ENCODE measurements at regions not wholly inside any gene's neighbourhood (a gene's known extent, or its start where the extent isn't known, plus 50 kb on each side); places are given as distances from the start of the nearest gene placed in this dataset.
A peak's percentile ranks its signal among the peaks of the same experiment; 100 is the strongest.

- H3K27ac Mint-ChIP-seq = no peak overlapping the region
Observed at GRCh38 chr6:105982761-105983540, 103.2 kb upstream of the PRDM1 start.

GRCh38 chr6:105981888-105982358 is 104.2 kb upstream of the PRDM1 start:
- peak overlapping the region; percentile 80 to 83 (median 82) for H3K4me3 Mint-ChIP-seq
- ChIA-PET CTCF (interaction anchor here in 1 of 2 donors (1.0 to 1.6 kb wide), 3 partner anchors 9 to 241 kb away, joined by 3 to 5 read pairs (median 5); no protein-coding TSS in a partner anchor), POLR2A (interaction anchor here in 1 of 2 donors (0.8 kb wide), 1 partner anchor 40 kb away, joined by 4 read pairs; no protein-coding TSS in a partner anchor)
- DNase-seq (no peak), ATAC-seq (replicated peaks in 1 of 4) (no peak)
- Histone ChIP-seq H3K4me3 (ENCODE audit: control insufficient read depth in 1 of 2, extremely low read depth in 1 of 2, low read length in 1 of 2) (no peak overlapping the region), H3K36me3 (ENCODE audit: control insufficient read depth in 2 of 2, extremely low read depth in 1 of 2, insufficient read depth in 1 of 2, low read length in 1 of 2) (no peaks in the 10 kb centered on the region), H3K27ac (ENCODE audit: low read length) (no peak overlapping the region), H3K9me3 (no peaks in the 10 kb centered on the region), H3K27me3 (replicated peaks in 1 of 2; ENCODE audit: control insufficient read depth in 2 of 2, extremely low read depth in 1 of 2, insufficient read depth in 2 of 2, low read length in 1 of 2) (peaks cover 4 to 46% of the 10 kb centered on the region in 2 experiments), H3K4me1 (ENCODE audit: control insufficient read depth in 1 of 2, extremely low read depth in 1 of 2, insufficient read depth in 2 of 2, low read length in 2 of 2) (peaks cover 7 to 22% of the 10 kb centered on the region in 2 experiments)
- H3K27me3 Mint-ChIP-seq = peaks cover 56 to 60% of the 10 kb centered on the region in 2 donors
- WGBS (ENCODE audit: insufficient coverage) = 80% methylated on average over 10 of the region's 15 CpGs
- no peak overlapping the region for H3K27ac Mint-ChIP-seq
- H3K4me1 Mint-ChIP-seq = peaks cover 28 to 42% (median 33%) of the 10 kb centered on the region in 3 donors
- H3K9me3 Mint-ChIP-seq = no peaks in the 10 kb centered on the region
- H3K36me3 Mint-ChIP-seq = no peaks in the 10 kb centered on the region

More at GRCh38 chr6:105982761-105983540, 103.2 kb upstream of the PRDM1 start:
- ChIA-PET CTCF (interaction anchor here (0.6 to 1.3 kb wide), 4 partner anchors 10 to 240 kb away, joined by 3 to 7 read pairs (median 4); no protein-coding TSS in a partner anchor), POLR2A (interaction anchor here in 1 of 2 donors (0.8 to 0.9 kb wide), 2 partner anchors 39 to 240 kb away, joined by 3 to 4 read pairs; no protein-coding TSS in a partner anchor)
- Mint-ChIP-seq H3K36me3 (no peaks in the 10 kb centered on the region), H3K4me1 (peaks cover 30 to 42% (median 33%) of the 10 kb centered on the region in 3 donors), H3K27me3 (peaks cover 60 to 63% of the 10 kb centered on the region in 2 donors), H3K4me3 (no peak overlapping the region), H3K9me3 (no peaks in the 10 kb centered on the region)
- Histone ChIP-seq H3K27me3 (replicated peaks in 1 of 2; ENCODE audit: control insufficient read depth in 2 of 2, extremely low read depth in 1 of 2, insufficient read depth in 2 of 2, low read length in 1 of 2) (peaks cover 7 to 46% of the 10 kb centered on the region in 2 experiments), H3K4me3 (ENCODE audit: control insufficient read depth in 1 of 2, extremely low read depth in 1 of 2, low read length in 1 of 2) (no peak overlapping the region), H3K9me3 (no peaks in the 10 kb centered on the region), H3K27ac (ENCODE audit: low read length) (no peak overlapping the region), H3K4me1 (ENCODE audit: control insufficient read depth in 1 of 2, extremely low read depth in 1 of 2, insufficient read depth in 2 of 2, low read length in 2 of 2) (peaks cover 7 to 22% of the 10 kb centered on the region in 2 experiments), H3K36me3 (ENCODE audit: control insufficient read depth in 2 of 2, extremely low read depth in 1 of 2, insufficient read depth in 1 of 2, low read length in 1 of 2) (no peaks in the 10 kb centered on the region)
- ATAC-seq (replicated peaks in 1 of 4) (no peak), DNase-seq (no peak)
- no CpG with 5 or more reads among the region's 2 CpGs for WGBS (ENCODE audit: insufficient coverage)

- H3K4me3 Mint-ChIP-seq = peak overlapping the region; percentile 80 to 83 (median 82)
- Histone ChIP-seq H3K27ac (ENCODE audit: low read length) (no peak overlapping the region), H3K9me3 (no peaks in the 10 kb centered on the region), H3K27me3 (replicated peaks in 1 of 2; ENCODE audit: control insufficient read depth in 2 of 2, extremely low read depth in 1 of 2, insufficient read depth in 2 of 2, low read length in 1 of 2) (peaks cover 4 to 40% of the 10 kb centered on the region in 2 experiments), H3K36me3 (ENCODE audit: control insufficient read depth in 2 of 2, extremely low read depth in 1 of 2, insufficient read depth in 1 of 2, low read length in 1 of 2) (no peaks in the 10 kb centered on the region), H3K4me1 (ENCODE audit: control insufficient read depth in 1 of 2, extremely low read depth in 1 of 2, insufficient read depth in 2 of 2, low read length in 2 of 2) (peaks cover 7 to 19% of the 10 kb centered on the region in 2 experiments), H3K4me3 (ENCODE audit: control insufficient read depth in 1 of 2, extremely low read depth in 1 of 2, low read length in 1 of 2) (peak overlapping the region; percentile 61 to 62)
- peak overlapping the region; percentile 79 for H3K27ac Mint-ChIP-seq
- WGBS (ENCODE audit: insufficient coverage) = 15% methylated on average over 54 of the region's 62 CpGs
- no peaks in the 10 kb centered on the region for H3K9me3 Mint-ChIP-seq
- DNase-seq (peak in 20 of 35 experiments; percentile 10 to 50 (median 25)), ATAC-seq (replicated peaks in 1 of 4) (peak; percentile 70 to 81 (median 76))
- CTCF ChIA-PET = interaction anchor here in 1 of 2 donors (1.0 to 1.6 kb wide), 4 partner anchors 10 to 242 kb away, joined by 3 to 5 read pairs (median 4); no protein-coding TSS in a partner anchor
- peaks cover 56 to 59% of the 10 kb centered on the region in 2 donors for H3K27me3 Mint-ChIP-seq
- POLR2A ChIA-PET = no interaction called here
- peaks cover 27 to 39% (median 31%) of the 10 kb centered on the region in 3 donors for H3K4me1 Mint-ChIP-seq
- no peaks in the 10 kb centered on the region for H3K36me3 Mint-ChIP-seq
Observed at GRCh38 chr6:105981002-105981887, 104.9 kb upstream of the PRDM1 start.

- Histone ChIP-seq H3K9me3 (no peaks in the 10 kb centered on the region), H3K27me3 (replicated peaks in 1 of 2; ENCODE audit: control insufficient read depth in 2 of 2, extremely low read depth in 1 of 2, insufficient read depth in 2 of 2, low read length in 1 of 2) (peaks cover 0 to 25% of the 10 kb centered on the region in 2 experiments), H3K36me3 (ENCODE audit: control insufficient read depth in 2 of 2, extremely low read depth in 1 of 2, insufficient read depth in 1 of 2, low read length in 1 of 2) (no peaks in the 10 kb centered on the region), H3K27ac (ENCODE audit: low read length) (no peak overlapping the region), H3K4me3 (ENCODE audit: control insufficient read depth in 1 of 2, extremely low read depth in 1 of 2, low read length in 1 of 2) (no peak overlapping the region), H3K4me1 (ENCODE audit: control insufficient read depth in 1 of 2, extremely low read depth in 1 of 2, insufficient read depth in 2 of 2, low read length in 2 of 2) (peaks cover 7 to 11% of the 10 kb centered on the region in 2 experiments)
- ChIA-PET CTCF (interaction anchor here in 1 of 2 donors (0.6 to 0.7 kb wide), 2 partner anchors 10 to 201 kb away, joined by 4 read pairs; no protein-coding TSS in a partner anchor), POLR2A (no interaction called here)
- H3K36me3 Mint-ChIP-seq = no peaks in the 10 kb centered on the region
- H3K27me3 Mint-ChIP-seq = peaks cover 41 to 48% of the 10 kb centered on the region in 2 donors
- WGBS (ENCODE audit: insufficient coverage) = no CpG with 5 or more reads among the region's 2 CpGs
- H3K4me3 Mint-ChIP-seq = no peak overlapping the region
- ATAC-seq (replicated peaks in 1 of 4) (no peak), DNase-seq (no peak)
- no peak overlapping the region for H3K27ac Mint-ChIP-seq
- H3K9me3 Mint-ChIP-seq = no peaks in the 10 kb centered on the region
- H3K4me1 Mint-ChIP-seq = peaks cover 23 to 33% (median 24%) of the 10 kb centered on the region in 3 donors
Observed at GRCh38 chr6:105978974-105979373, 107.2 kb upstream of the PRDM1 start.

GRCh38 chr6:105977934-105978504 is 108.1 kb upstream of the PRDM1 start:
- H3K4me1 ChIP-seq (ENCODE audit: control insufficient read depth in 1 of 2, extremely low read depth in 1 of 2, insufficient read depth in 2 of 2, low read length in 2 of 2) = peaks cover 7 to 11% of the 10 kb centered on the region in 2 experiments
- CTCF ChIA-PET = interaction anchor here in 1 of 2 donors (0.6 to 0.7 kb wide), 2 partner anchors 11 to 200 kb away, joined by 4 read pairs; no protein-coding TSS in a partner anchor

More at GRCh38 chr6:105977934-105978504, 108.1 kb upstream of the PRDM1 start:
- POLR2A ChIA-PET = no interaction called here
- H3K4me1 Mint-ChIP-seq = peaks cover 23 to 33% (median 24%) of the 10 kb centered on the region in 3 donors
- no peak overlapping the region for H3K4me3 Mint-ChIP-seq
- H3K27ac Mint-ChIP-seq = no peak overlapping the region
- ATAC-seq (replicated peaks in 1 of 4) = no peak
- DNase-seq = no peak
- H3K36me3 Mint-ChIP-seq = peaks cover 7% of the 10 kb centered on the region
- Histone ChIP-seq H3K27ac (ENCODE audit: low read length) (no peak overlapping the region), H3K9me3 (peaks cover under 1% of the 10 kb centered on the region), H3K36me3 (ENCODE audit: control insufficient read depth in 2 of 2, extremely low read depth in 1 of 2, insufficient read depth in 1 of 2, low read length in 1 of 2) (no peaks in the 10 kb centered on the region), H3K4me3 (ENCODE audit: control insufficient read depth in 1 of 2, extremely low read depth in 1 of 2, low read length in 1 of 2) (no peak overlapping the region), H3K27me3 (replicated peaks in 1 of 2; ENCODE audit: control insufficient read depth in 2 of 2, extremely low read depth in 1 of 2, insufficient read depth in 2 of 2, low read length in 1 of 2) (peaks cover 0 to 25% of the 10 kb centered on the region in 2 experiments)
- peaks cover 31 to 43% of the 10 kb centered on the region in 2 donors for H3K27me3 Mint-ChIP-seq
- WGBS (ENCODE audit: insufficient coverage) = 100% methylated on average over 1 of the region's 4 CpGs
- peaks cover 0 to 8% (median 6%) of the 10 kb centered on the region in 3 donors for H3K9me3 Mint-ChIP-seq
